Thyroid gland (tissue), 4 donors: ENCODE measurements at regions not wholly inside any gene's neighbourhood (a gene's known extent, or its start where the extent isn't known, plus 50 kb on each side); places are given as distances from the start of the nearest gene placed in this dataset.

Experiments used
- DNase-seq, 2 donors: peaks; one replicate each; pipeline ENCODE4 v3.0.0-alpha.2; 2019
- H3K27ac ChIP-seq, 3 donors: fragments of 200-600 bp; sonication (generic); 1 replicate in 2 of 3; 2 replicates in 1 of 3; pipeline ENCODE4 v1.5.1; 2016 to 2019; ENCODE audit warnings: mild to moderate bottlenecking in 1 of 3, moderate library complexity in 1 of 3
- H3K27me3 ChIP-seq: fragments of 200-600 bp; sonication (generic); one replicate; pipeline ENCODE4 v1.5.1; 2019
- H3K36me3 ChIP-seq, 2 donors: fragments of 200-600 bp; sonication (generic); one replicate each; pipeline ENCODE4 v1.5.1; 2016 to 2019
- H3K4me1 ChIP-seq, 2 donors: fragments of 200-600 bp; sonication (generic); one replicate each; pipeline ENCODE4 v1.5.1; 2017 to 2019
- H3K4me3 ChIP-seq, 3 donors: fragments of 200-600 bp; sonication (generic); replicated peaks in 1 of 3; 1 replicate in 2 of 3; 2 replicates in 1 of 3; pipeline ENCODE4 v1.5.1; 2016; ENCODE audit warnings: mild to moderate bottlenecking in 1 of 3
- H3K9me3 ChIP-seq: fragments of 200-600 bp; sonication (generic); one replicate; pipeline ENCODE4 v1.5.1; 2017
- POLR2A ChIP-seq, 2 donors: fragments of 450-650 bp; IDR thresholded peaks; one replicate each; pipeline ENCODE4 v1.6.1; 2017; ENCODE audit warnings: antibody characterized with exemption in 2 of 2, mild to moderate bottlenecking in 2 of 2, moderate library complexity in 1 of 2
- WGBS, 2 donors: methylation state at CpG; one replicate each; pipeline ENCODE4 v1.1.5; 2017; 5-methylcytosine and 5-hydroxymethylcytosine counted together
- intact Hi-C: fragments of 100-400 bp; cut with DNase I; formaldehyde crosslinking; loops from one replicate; pipeline ENCODE4 v1.15.1; 2023
- TF ChIP-seq, protein P1 (sequence below), 6 experiments: fragments of 200-600 bp in 3 of 6; fragments of 450-650 bp in 3 of 6; sonication (generic) in 3 of 6; IDR thresholded peaks; one replicate each; pipeline ENCODE4 v1.5.1; 2016 to 2019; ENCODE audit warnings: antibody characterized with exemption in 6 of 6, mild to moderate bottlenecking in 2 of 6, inconsistent platforms in 1 of 6, moderate library complexity in 1 of 6

DNA sequence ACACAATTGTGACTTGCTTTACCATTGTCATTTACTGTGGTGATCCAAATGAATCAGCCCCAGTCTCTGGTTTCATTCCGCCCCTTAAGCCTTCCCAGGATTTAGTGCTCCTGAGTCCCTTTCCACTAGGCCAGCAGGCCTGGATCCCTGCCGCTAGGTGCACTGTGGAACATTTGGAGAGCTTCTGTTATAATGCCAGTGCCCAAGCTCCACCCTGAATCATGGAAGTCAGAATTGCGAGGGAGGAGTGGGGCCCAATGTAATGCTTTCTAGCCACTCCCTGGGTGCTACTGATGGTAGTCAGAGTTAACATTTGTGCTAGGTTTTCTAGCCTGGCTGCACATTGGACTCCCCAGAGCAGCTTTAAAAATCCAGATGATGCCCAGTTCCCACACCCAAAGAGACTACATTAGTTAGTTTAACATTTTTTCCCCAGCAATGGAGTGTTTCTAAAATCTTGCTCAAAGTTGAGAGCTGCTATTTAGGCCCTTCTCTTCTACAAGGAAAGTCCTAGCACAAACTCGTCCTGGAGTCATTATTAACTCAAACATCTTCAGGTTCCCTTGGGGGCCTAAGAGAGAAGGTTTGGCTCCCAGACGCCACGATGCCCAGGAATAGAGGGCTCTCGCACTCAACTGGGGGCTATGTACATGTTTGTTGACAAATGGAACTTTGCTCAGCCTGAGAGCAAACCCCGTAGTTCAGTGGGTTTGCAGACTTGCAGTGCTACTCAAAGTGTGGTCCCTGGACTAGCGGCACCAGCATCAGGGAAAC lies 366.7 kb upstream of the PROK2 start:
- Histone ChIP-seq H3K27me3 (no peaks in the 10 kb centered on the region), H3K4me3 (no peak overlapping the region), H3K36me3 (no peaks in the 10 kb centered on the region), H3K27ac (no peak overlapping the region), H3K4me1 (peaks cover 6 to 21% of the 10 kb centered on the region in 2 donors), H3K9me3 (no peaks in the 10 kb centered on the region)
- TF ChIP-seq, protein P1, sequence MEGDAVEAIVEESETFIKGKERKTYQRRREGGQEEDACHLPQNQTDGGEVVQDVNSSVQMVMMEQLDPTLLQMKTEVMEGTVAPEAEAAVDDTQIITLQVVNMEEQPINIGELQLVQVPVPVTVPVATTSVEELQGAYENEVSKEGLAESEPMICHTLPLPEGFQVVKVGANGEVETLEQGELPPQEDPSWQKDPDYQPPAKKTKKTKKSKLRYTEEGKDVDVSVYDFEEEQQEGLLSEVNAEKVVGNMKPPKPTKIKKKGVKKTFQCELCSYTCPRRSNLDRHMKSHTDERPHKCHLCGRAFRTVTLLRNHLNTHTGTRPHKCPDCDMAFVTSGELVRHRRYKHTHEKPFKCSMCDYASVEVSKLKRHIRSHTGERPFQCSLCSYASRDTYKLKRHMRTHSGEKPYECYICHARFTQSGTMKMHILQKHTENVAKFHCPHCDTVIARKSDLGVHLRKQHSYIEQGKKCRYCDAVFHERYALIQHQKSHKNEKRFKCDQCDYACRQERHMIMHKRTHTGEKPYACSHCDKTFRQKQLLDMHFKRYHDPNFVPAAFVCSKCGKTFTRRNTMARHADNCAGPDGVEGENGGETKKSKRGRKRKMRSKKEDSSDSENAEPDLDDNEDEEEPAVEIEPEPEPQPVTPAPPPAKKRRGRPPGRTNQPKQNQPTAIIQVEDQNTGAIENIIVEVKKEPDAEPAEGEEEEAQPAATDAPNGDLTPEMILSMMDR (IDR thresholded peaks at IDR 0.05) = no peak
- no peak for TF ChIP-seq POLR2A (IDR thresholded peaks at IDR 0.05)
- 93% methylated on average over 9 of the region's 9 CpGs for WGBS, 2 donors
- no peak for DNase-seq
- intact Hi-C loops = no loop called here

DNA sequence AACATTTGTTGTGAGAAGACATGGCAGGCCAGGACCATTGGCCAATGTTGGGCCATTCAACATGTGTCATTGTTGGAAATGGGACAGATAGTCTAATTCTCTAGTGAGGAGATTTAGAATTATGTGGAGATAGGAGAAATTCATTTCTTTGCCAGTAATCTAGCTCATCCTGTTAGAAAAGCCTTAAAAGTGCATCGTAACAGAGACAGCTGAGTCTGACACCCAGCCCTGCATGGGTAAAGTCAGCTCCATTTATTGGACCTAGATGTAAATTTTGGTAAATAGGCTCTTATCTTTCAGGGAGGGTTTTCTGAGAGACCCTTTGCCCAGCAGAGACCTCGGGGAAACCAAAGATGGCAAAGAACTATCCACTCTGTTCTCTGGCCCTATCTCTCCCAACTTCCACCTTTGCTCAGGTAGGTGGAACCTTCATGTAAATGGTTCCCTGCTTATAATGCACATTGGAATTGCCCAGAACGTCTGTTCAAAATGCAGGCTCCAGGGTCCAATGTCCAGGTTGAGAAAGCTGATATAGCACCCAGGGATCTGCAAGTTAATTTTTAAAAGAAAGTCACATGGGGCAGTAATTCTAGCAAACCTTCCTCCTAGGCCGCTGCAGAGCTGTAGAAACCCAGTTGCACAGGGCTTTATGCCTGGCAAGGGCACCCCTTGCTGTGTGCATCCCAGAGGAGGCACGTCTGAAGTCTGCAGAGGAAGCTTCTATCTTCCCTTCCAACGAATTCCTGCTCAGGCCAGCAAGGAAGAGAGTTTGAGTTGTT lies 365.9 kb upstream of the PROK2 start:
- H3K27ac ChIP-seq = no peak overlapping the region
- DNase-seq = no peak
- H3K9me3 ChIP-seq = no peaks in the 10 kb centered on the region
- peaks cover 6 to 21% of the 10 kb centered on the region in 2 donors for H3K4me1 ChIP-seq
- no peak overlapping the region for H3K4me3 ChIP-seq
- WGBS, 2 donors = 91 to 96% methylated on average over 6 of the region's 6 CpGs
- intact Hi-C loops = no loop called here
- TF ChIP-seq, protein P1 (IDR thresholded peaks at IDR 0.05) = no peak
- TF ChIP-seq POLR2A (IDR thresholded peaks at IDR 0.05) = no peak
- no peaks in the 10 kb centered on the region for H3K27me3 ChIP-seq
- H3K36me3 ChIP-seq = no peaks in the 10 kb centered on the region

DNA sequence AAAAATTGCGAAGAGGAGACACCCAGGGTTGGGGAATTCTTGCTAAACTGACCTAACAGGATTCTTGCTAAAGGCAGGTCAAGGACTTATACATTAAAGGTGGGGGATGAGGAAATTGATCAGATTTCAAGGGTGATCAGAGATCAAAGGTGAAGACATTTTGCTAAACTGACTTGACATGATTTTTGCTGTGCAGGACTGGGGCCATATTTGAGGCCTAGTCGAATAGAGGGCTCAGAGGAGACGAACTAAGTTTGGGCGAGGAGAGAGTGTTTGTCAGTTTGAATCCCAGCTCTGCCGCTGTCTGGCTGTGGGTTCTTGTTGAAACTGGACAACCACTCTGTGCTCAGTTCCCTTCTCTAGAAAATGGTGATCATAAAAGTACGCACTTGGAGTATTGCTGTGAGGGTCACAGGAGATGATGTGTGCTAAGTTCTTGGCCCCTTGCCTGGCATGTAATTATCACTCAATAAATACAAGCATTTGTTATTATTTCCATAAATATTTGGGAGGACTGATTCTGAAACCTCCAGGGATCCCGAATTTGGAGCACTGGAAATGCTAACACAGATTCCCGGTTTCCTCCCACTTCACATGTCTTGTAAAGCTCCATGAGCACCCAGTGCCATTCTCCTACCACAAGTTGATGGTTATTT lies 364.8 kb upstream of the PROK2 start:
- intact Hi-C loops = no loop called here
- WGBS, 2 donors = 92 to 95% methylated on average over 8 of the region's 8 CpGs

DNA sequence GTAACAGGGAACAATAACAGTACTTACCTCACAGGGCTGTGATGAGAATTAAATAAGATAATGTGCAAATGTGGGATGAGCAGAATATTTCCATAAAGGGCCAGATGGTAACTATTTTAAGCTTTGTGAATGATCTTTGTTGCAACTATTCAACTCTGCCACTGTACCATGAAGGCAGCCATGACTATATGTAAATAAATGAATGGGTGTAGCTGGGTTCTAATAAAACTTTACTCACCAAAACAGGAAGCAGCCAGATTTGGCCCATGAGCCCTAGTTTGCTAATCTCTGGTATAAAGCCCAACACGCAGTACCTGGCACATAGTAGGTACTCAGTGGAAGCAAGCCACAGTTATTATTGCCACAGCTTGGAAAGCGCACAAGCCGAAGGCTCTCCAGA lies 362.7 kb upstream of the PROK2 start:
- DNase-seq = no peak
- TF ChIP-seq, protein P1 (IDR thresholded peaks at IDR 0.05) = no peak
- no peak for TF ChIP-seq POLR2A (IDR thresholded peaks at IDR 0.05)
- WGBS, 2 donors = 97 to 100% methylated on average over 3 of the region's 3 CpGs
- H3K9me3 ChIP-seq = no peaks in the 10 kb centered on the region
- H3K27ac ChIP-seq = no peak overlapping the region
- H3K4me1 ChIP-seq = peaks cover 0 to 5% of the 10 kb centered on the region in 2 donors
- intact Hi-C loops = no loop called here
- no peaks in the 10 kb centered on the region for H3K36me3 ChIP-seq
- H3K4me3 ChIP-seq = no peak overlapping the region
- no peaks in the 10 kb centered on the region for H3K27me3 ChIP-seq

More for the DNA sequence above, 364.8 kb upstream of the PROK2 start:
- DNase-seq = no peak
- Histone ChIP-seq H3K9me3 (no peaks in the 10 kb centered on the region), H3K27me3 (no peaks in the 10 kb centered on the region), H3K4me3 (no peak overlapping the region), H3K4me1 (peaks cover 6 to 15% of the 10 kb centered on the region in 2 donors), H3K27ac (no peak overlapping the region), H3K36me3 (no peaks in the 10 kb centered on the region)
- no peak for TF ChIP-seq POLR2A (IDR thresholded peaks at IDR 0.05)
- TF ChIP-seq, protein P1 (IDR thresholded peaks at IDR 0.05) = no peak
